Fibroblast of pulmonary artery (primary cell): ENCODE measurements at regions not wholly inside any gene's neighbourhood (a gene's known extent, or its start where the extent isn't known, plus 50 kb on each side); places are given as distances from the start of the nearest gene placed in this dataset.

ENCODE experiments used
- DNase-seq: peaks from one replicate; pipeline ENCODE4 v3.0.0-alpha.2; 2010; ENCODE audit warnings: low read depth
- H3K4me3 ChIP-seq: replicated peaks from 2 replicates; pipeline ENCODE4 v1.5.1; 2011; ENCODE audit warnings: low read depth, mild to moderate bottlenecking, control low read depth, low read length, moderate library complexity
- TF ChIP-seq, protein P1 (sequence below): IDR thresholded peaks from 2 replicates; pipeline ENCODE4 v1.5.1; 2011; ENCODE audit warnings: mild to moderate bottlenecking, control low read depth, low read length, inconsistent platforms; ENCODE audit errors: missing control alignments

DNA sequence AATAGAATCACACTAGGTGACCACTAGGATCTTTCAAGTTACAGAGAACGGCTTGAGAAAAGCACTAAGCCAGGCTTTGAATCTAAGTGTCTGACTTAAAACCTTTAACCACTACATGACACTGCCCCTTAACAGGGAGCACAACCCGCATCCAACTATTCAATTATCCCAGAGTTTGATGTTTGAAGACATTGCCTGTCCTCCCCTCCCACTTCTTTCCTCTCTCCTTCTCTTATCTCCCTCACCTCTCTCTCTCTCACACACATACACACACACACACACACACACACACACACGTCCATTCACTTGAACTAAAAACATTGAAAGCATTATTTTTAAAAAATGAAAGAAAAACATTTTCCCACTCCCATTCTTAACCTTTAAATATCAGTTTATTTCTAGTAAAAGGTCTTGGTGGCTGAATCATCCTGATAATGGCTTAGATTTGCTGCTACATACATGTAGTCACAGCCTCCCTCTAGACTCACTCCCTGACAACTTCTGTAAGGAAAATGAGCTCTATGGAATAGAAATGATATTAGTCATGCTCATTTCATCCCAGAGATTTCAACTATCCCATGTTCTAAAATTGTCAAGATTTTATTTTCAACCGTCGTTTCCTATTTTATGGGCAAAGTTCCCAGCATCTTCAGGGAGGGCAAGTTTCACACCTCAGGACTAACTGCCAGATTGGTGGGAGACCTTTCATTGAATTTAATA, 53.5 kb upstream of the RAP1B start:
- no peak overlapping the region for H3K4me3 ChIP-seq
- peak; percentile 79 for DNase-seq
- TF ChIP-seq, protein P1, sequence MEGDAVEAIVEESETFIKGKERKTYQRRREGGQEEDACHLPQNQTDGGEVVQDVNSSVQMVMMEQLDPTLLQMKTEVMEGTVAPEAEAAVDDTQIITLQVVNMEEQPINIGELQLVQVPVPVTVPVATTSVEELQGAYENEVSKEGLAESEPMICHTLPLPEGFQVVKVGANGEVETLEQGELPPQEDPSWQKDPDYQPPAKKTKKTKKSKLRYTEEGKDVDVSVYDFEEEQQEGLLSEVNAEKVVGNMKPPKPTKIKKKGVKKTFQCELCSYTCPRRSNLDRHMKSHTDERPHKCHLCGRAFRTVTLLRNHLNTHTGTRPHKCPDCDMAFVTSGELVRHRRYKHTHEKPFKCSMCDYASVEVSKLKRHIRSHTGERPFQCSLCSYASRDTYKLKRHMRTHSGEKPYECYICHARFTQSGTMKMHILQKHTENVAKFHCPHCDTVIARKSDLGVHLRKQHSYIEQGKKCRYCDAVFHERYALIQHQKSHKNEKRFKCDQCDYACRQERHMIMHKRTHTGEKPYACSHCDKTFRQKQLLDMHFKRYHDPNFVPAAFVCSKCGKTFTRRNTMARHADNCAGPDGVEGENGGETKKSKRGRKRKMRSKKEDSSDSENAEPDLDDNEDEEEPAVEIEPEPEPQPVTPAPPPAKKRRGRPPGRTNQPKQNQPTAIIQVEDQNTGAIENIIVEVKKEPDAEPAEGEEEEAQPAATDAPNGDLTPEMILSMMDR, result no peak

DNA sequence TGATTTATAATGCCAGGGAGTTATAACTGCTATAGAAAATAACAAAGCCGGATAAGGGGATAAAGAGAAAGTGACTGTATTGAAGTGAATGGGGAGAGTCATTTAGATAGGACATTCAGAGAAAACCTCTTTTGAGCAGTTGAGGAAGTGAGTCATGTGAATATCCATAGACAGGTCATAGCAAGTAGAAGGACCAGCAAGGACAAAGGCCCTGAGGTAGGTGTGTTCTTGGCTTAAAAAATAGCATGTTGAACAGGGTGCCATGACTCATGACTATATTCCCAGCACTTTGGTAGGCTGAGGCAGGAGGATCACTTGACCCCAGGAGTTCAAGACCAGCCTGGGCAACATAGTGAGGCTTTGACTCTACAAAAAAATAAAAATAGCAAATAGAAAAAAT, 51.5 kb upstream of the RAP1B start:
- no peak overlapping the region for H3K4me3 ChIP-seq
- peak; percentile 25 for DNase-seq
- TF ChIP-seq, protein P1, result no peak

DNA sequence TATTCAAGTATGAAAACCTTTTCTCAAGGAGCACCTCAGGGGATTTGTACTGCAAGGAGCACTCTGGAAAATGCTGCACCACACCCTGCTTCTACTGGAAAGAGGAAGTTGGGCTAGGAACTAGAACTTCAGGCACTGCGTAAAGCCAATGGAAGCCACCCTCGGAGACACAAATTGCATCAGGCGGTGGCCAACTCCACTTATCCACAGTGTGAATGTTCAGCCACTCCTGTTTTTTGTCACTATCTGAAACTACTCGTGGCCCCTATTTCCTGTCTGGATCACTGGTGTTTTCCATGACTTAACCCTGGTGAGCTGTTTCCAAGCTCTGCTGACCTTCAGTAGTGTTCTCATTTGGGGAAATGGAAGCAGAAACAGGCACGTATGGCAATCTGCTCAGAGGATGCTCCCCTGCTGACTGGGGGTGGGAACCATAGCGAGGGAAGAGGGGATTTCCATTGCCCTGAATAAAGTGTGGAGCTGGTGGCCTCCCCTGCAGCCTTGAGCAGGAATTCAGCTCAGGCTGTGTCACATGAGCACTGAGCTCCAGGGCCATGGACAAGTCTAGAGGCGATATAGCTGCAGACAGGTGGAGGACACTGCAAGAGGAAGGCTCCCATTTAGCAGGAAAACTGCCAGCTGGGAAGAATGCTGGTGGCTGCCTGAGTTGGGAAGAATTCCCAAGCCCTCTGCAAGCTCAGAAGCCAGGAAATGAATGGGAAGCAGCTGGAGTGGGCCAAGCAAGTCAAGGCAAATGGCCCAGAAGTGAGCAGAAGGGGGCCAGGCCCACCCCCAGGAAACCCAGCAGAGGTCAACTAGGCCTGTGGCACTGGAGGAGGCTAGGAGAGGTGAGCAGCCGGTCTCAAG, 50.5 kb upstream of the RAP1B start:
- no peak overlapping the region for H3K4me3 ChIP-seq
- TF ChIP-seq, protein P1, result no peak
- DNase-seq, result no peak

DNA sequence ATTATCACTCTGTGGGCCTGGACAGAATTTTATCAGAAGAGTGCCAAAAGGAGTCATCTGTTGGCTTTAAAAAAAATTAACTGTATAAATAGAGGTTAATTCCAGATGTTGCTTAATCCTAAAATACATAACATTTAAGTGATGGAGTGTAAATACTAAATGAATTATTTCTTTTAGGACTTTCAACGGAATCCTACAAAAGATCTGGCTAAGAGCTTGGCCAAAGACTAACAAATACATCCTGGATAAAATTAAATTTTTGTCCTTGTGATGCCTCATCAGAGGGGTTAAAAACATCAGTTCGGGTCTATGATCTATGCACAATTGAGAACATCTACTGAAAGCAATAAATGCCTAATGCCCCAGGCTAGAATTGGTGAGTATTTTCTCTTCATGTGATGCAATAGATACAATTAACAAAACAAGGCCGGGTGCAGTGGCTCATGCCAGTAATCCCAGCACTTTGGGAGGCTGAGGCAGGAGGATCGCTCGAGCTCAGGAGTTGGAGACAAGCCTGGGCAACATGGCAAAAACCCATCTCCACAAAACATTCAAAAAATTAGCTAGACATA, 49.8 kb upstream of the RAP1B start:
- H3K4me3 ChIP-seq, result no peak overlapping the region
- DNase-seq, result no peak
- TF ChIP-seq, protein P1, result no peak
